Activated naive CD4-positive, alpha-beta T cell treated with anti-CD3 and anti-CD28 coated beads, Interleukin-2, amount 50 U/mL, for 72 hours (primary cell): ENCODE measurements at regions not wholly inside any gene's neighbourhood (a gene's known extent, or its start where the extent isn't known, plus 50 kb on each side); places are given as distances from the start of the nearest gene placed in this dataset.
"Not testable (repeated sequence)": the region's sequence is repeated elsewhere in the genome, so short reads cannot be mapped to it uniquely, and the experiment has no call there.

Experiments
- ATAC-seq, 2 donors: fragments of 150-1000 bp; cut with Tn5 transposase; 2 replicates each; pipeline ENCODE4 v1.10.0; 2021; ENCODE audit warnings: mild to moderate bottlenecking in 2 of 2, moderate library complexity in 2 of 2
- DNase-seq, 2 donors: peaks; one replicate each; pipeline ENCODE4 v3.0.0; 2021 to 2022; ENCODE audit warnings: low spot score in 2 of 2
- H3K27ac Mint-ChIP-seq, 2 donors: one replicate each; pipeline ENCODE4 v1.8.0; 2022; ENCODE audit warnings: mild to moderate bottlenecking in 2 of 2, mixed read lengths in 2 of 2
- H3K36me3 Mint-ChIP-seq, 2 donors: one replicate each; pipeline ENCODE4 v1.8.0; 2022; ENCODE audit warnings: mixed read lengths in 2 of 2
- H3K9me3 Mint-ChIP-seq, 2 donors: one replicate each; pipeline ENCODE4 v1.8.0; 2022; ENCODE audit warnings: mixed read lengths in 2 of 2

- not testable (repeated sequence) for H3K27ac Mint-ChIP-seq, H3K9me3 Mint-ChIP-seq, H3K36me3 Mint-ChIP-seq, DNase-seq, ATAC-seq
These were observed 215.1 kb upstream of the UBE2E3 start for GRCh38 chr2:180765316-180765715.

- DNase-seq, result no peak
- Mint-ChIP-seq H3K27ac (no peak overlapping the region), H3K36me3 (no peaks in the 10 kb centered on the region), H3K9me3 (no peaks in the 10 kb centered on the region)
- no peak for ATAC-seq
These were observed 217.0 kb upstream of the UBE2E3 start for GRCh38 chr2:180763263-180763989.

DNA sequence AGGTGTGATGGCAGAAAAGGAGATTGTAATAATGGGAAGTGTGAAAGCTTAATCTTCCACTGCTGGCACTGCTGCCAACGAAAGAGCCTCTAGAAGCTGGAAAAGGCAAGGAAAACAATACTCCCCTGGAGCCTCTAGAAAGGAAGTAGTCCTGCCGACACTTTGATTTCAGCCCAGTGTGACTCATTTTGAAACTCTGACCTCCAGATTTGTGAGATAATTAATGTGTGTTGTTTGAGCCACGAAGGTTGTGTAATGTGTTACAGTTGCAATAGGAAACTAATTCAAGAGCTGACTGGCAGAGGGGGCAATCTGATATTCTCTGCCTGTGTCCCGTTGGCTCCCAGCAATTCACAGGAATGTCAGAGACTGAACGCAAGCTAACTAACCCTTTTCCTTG is 219.2 kb upstream of the UBE2E3 start:
- Mint-ChIP-seq H3K36me3 (no peaks in the 10 kb centered on the region), H3K27ac (no peak overlapping the region), H3K9me3 (no peaks in the 10 kb centered on the region)
- ATAC-seq (no peak), DNase-seq (no peak)

DNA sequence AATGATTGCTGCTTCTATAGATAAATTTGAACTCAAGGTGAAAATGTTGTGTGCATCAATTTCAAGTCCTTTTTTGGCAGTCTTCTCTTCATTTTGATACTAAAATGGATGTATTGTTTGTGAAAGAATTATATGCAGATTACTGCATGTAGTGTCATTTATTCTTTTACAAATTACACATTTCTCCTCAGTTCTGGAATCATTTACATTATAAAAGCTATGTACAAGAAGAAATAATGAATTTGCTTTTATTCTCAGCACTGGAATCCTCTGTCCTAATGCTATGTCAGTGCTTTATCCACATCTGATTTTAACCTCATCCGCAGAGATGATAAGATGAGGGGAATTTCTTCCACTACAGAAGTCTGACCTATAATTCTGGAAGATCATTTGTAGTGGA is 220.8 kb upstream of the UBE2E3 start:
- Mint-ChIP-seq H3K9me3 (no peaks in the 10 kb centered on the region), H3K27ac (no peak overlapping the region), H3K36me3 (no peaks in the 10 kb centered on the region)
- DNase-seq (no peak), ATAC-seq (no peak)

DNA sequence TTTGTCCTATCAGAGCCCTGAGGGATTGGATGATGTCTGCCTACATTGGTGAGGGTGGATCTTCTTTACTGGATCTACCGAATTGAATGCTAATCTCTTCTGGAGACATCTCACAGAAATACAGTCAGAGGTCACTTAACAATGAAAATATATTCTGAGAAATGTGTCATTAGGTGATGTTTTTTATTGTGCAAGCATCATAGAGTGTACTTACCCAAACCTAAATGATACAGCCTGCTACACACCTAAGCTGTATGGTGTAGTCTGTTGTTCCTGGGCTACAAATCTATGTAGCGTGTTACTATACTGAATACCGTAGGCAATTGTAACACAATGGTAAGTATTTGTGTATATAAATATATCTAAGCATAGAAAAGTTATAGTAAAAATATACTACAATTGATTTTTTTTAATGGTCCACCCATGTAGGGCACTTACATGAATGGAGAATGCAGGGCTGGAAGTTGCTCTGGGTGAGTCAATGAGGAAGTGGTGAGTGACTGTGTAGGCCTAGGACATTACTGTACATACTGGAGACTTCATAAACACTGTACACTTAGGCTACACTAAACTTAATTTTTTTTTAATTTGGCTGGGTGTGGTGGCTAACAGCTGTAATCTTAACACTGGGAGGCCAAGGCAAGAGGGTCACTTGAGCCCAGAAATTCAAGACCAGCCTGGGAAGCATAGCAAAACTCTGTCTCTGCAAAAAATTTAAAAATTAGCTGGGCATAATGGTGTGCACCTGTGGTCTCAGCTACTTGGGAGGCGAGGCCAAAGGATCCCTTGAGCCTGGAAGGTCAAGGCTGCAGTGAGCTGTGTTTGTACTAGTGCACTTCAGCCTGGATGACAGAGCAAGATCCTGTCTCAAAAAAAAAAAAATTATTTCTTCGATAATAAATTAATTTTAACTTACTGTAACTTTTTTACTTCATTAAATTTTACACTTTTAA is 226.3 kb upstream of the UBE2E3 start:
- H3K36me3 Mint-ChIP-seq, result no peaks in the 10 kb centered on the region
- no peak overlapping the region for H3K27ac Mint-ChIP-seq
- no peak for ATAC-seq
- no peak for DNase-seq
- no peaks in the 10 kb centered on the region for H3K9me3 Mint-ChIP-seq

GRCh38 chr2:180751306-180751920 is 229.0 kb upstream of the UBE2E3 start:
- DNase-seq (no peak), ATAC-seq (no peak)
- H3K9me3 Mint-ChIP-seq, result no peaks in the 10 kb centered on the region
- H3K36me3 Mint-ChIP-seq, result no peaks in the 10 kb centered on the region
- no peak overlapping the region for H3K27ac Mint-ChIP-seq

DNA sequence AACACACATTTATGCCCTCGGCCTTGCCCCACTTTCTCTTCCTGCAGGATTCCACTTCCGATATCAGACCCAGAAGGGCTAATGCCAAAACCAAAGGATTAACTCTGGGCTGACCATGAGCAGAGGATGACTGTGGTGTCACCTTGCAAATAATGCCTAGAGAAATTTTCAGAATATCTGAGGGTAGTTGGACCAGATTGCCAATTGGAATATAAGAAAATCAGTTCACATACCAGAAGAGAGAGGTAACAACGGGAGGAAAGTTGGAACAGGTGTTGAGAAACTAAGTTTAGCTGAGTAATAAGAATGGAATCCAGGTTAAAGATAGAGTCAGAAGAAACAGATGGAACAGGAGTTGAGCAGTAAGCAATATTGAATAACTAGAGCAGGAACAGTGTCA is 232.7 kb upstream of the UBE2E3 start:
- Mint-ChIP-seq H3K9me3 (no peaks in the 10 kb centered on the region), H3K27ac (no peak overlapping the region), H3K36me3 (no peaks in the 10 kb centered on the region)
- no peak for ATAC-seq
- DNase-seq, result no peak

GRCh38 chr2:180743401-180743800 is 237.0 kb upstream of the UBE2E3 start:
- no peak overlapping the region for H3K27ac Mint-ChIP-seq
- DNase-seq (no peak), ATAC-seq (no peak)
- no peaks in the 10 kb centered on the region for H3K36me3 Mint-ChIP-seq
- no peaks in the 10 kb centered on the region for H3K9me3 Mint-ChIP-seq

GRCh38 chr2:180742801-180743200 is 237.6 kb upstream of the UBE2E3 start:
- Mint-ChIP-seq H3K36me3 (no peaks in the 10 kb centered on the region), H3K9me3 (no peaks in the 10 kb centered on the region), H3K27ac (no peak overlapping the region)
- DNase-seq, result no peak
- no peak for ATAC-seq

DNA sequence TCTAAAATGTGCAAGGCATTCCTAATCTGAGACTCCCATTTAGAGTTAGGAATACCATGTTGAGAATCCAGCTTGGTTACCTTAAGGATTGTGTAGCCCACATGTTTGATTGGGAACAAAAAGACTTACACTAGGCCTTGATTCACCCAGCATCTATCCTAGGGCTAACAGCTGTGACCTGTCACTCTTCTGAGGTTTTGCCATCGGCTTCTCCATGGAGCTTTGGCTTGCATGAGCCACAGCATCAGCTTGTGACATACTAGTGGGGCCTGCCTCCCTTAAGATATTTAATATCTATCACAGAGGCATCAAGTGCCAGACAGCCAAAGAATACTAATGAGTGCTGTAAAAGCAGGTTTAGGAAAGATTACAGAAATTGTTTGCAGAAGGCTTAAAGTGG is 241.3 kb upstream of the UBE2E3 start:
- DNase-seq, result no peak
- Mint-ChIP-seq H3K27ac (no peak overlapping the region), H3K9me3 (no peaks in the 10 kb centered on the region), H3K36me3 (no peaks in the 10 kb centered on the region)
- no peak for ATAC-seq

GRCh38 chr2:180735799-180736198 is 244.6 kb upstream of the UBE2E3 start:
- no peak overlapping the region for H3K27ac Mint-ChIP-seq
- ATAC-seq, result no peak
- no peaks in the 10 kb centered on the region for H3K9me3 Mint-ChIP-seq
- no peak for DNase-seq
- no peaks in the 10 kb centered on the region for H3K36me3 Mint-ChIP-seq

GRCh38 chr2:180734382-180734781 is 246.0 kb upstream of the UBE2E3 start:
- DNase-seq, result no peak
- ATAC-seq, result no peak
- no peaks in the 10 kb centered on the region for H3K9me3 Mint-ChIP-seq

DNA sequence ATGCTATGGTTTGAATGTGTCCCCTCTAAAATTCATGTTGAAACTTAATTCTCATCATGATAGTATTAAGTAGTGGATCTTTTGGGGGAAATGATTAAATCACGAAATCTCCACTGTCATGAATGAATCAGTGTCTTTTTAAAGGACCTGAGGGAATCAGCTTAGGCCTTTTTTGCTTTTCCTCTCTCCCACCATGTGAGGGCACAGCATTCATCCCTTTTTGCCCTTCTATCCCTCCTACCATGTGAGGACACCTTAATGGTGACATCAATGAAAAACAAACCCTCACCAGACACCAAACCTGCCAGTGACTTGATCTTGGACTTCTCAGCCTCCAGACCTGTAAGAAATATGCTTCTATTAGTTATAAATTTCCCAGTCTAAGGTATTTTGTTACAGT is 247.1 kb upstream of the UBE2E3 start:
- DNase-seq (no peak), ATAC-seq (no peak)
- H3K36me3 Mint-ChIP-seq, result no peaks in the 10 kb centered on the region

More at GRCh38 chr2:180734382-180734781, 246.0 kb upstream of the UBE2E3 start:
- no peak overlapping the region for H3K27ac Mint-ChIP-seq
- H3K36me3 Mint-ChIP-seq, result no peaks in the 10 kb centered on the region

GRCh38 chr2:180732337-180732736 is 248.1 kb upstream of the UBE2E3 start:
- DNase-seq (no peak), ATAC-seq (no peak)
- no peaks in the 10 kb centered on the region for H3K9me3 Mint-ChIP-seq
- H3K27ac Mint-ChIP-seq, result no peak overlapping the region
- H3K36me3 Mint-ChIP-seq, result no peaks in the 10 kb centered on the region

More for the DNA sequence above, 247.1 kb upstream of the UBE2E3 start:
- Mint-ChIP-seq H3K27ac (no peak overlapping the region), H3K9me3 (no peaks in the 10 kb centered on the region)

GRCh38 chr2:180730976-180731375 is 249.4 kb upstream of the UBE2E3 start:
- Mint-ChIP-seq H3K9me3 (no peaks in the 10 kb centered on the region), H3K27ac (no peak overlapping the region), H3K36me3 (no peaks in the 10 kb centered on the region)
- ATAC-seq (no peak), DNase-seq (no peak)

GRCh38 chr2:180728928-180729559 is 251.4 kb upstream of the UBE2E3 start:
- H3K9me3 Mint-ChIP-seq, result no peaks in the 10 kb centered on the region
- H3K27ac Mint-ChIP-seq, result no peak overlapping the region
- ATAC-seq (no peak), DNase-seq (no peak)
- H3K36me3 Mint-ChIP-seq, result no peaks in the 10 kb centered on the region

DNA sequence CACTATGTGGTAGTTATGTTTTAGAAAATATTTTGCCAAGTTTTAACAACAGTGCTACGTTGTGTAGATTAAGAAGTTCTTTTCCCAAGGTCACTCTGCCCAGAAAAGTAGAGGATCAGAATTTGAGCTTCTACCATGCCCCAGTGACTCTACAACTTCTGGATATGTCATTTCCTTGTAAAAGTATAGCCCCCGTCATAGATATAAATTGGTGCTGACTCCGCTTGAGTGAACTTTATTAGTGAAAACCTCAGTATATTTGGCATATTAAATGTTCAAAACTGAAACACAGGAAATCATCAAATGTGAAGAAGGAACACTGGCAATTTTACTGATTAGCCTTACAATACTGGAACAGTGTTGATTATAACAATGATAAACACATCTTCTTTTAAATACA is 256.7 kb upstream of the UBE2E3 start:
- no peak for ATAC-seq
- no peaks in the 10 kb centered on the region for H3K9me3 Mint-ChIP-seq
- H3K27ac Mint-ChIP-seq, result no peak overlapping the region
- no peaks in the 10 kb centered on the region for H3K36me3 Mint-ChIP-seq
- DNase-seq, result no peak
